ENCODE measurements at regions not wholly inside any gene's neighbourhood (a gene's known extent, or its start where the extent isn't known, plus 50 kb on each side); places are given as distances from the start of the nearest gene placed in this dataset.
"Not testable (repeated sequence)": the region's sequence is repeated elsewhere in the genome, so short reads cannot be mapped to it uniquely, and the experiment has no call there.

DNA sequence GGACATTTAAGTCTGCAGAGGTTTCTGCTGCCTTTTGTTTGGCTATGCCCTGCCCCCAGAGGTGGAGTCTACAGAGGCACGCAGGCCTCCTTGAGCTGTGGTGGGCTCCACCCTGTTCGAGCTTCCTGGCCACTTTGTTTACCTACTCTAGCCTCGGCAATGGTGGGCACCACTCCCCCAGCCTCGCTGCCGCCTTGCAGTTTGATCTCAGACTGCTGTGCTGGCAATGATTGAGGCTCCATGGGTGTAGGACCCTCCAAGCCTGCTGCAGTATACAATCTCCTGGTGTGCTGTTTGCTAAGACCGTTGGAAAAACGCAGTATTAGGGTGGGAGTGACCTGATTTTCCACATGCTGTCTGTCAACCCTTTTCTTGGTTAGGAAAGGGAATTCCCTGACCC, 360.1 kb upstream of the CHORDC1 start:
- H2AFZ ChIP-seq (ENCODE audit: low read length, unreplicated experiment); H3K4me1 ChIP-seq (ENCODE audit: control insufficient read depth, insufficient read depth, low read length, unreplicated experiment); H3K27ac ChIP-seq (ENCODE audit: low read depth, low read length); H3K36me3 ChIP-seq (ENCODE audit: insufficient read depth, low read length); H3K79me2 ChIP-seq (ENCODE audit: control insufficient read depth, insufficient read depth, low read length, unreplicated experiment); H3K4me3 ChIP-seq (ENCODE audit: low read depth, low read length); H3K27me3 ChIP-seq (ENCODE audit: insufficient read depth, low read length): not testable (repeated sequence)

- Histone ChIP-seq H3K36me3 (ENCODE audit: insufficient read depth, low read length) (no peaks in the 10 kb centered on the region), H3K4me1 (ENCODE audit: control insufficient read depth, insufficient read depth, low read length, unreplicated experiment) (no peaks in the 10 kb centered on the region), H2AFZ (ENCODE audit: low read length, unreplicated experiment) (no peak overlapping the region), H3K79me2 (ENCODE audit: control insufficient read depth, insufficient read depth, low read length, unreplicated experiment) (no peaks in the 10 kb centered on the region), H3K27me3 (ENCODE audit: insufficient read depth, low read length) (no peaks in the 10 kb centered on the region), H3K4me3 (ENCODE audit: low read depth, low read length) (no peak overlapping the region), H3K27ac (ENCODE audit: low read depth, low read length) (no peak overlapping the region)
Observed at GRCh38 chr11:90564531-90564930, 341.7 kb upstream of the CHORDC1 start.

- Histone ChIP-seq H3K36me3 (ENCODE audit: insufficient read depth, low read length) (no peaks in the 10 kb centered on the region), H2AFZ (ENCODE audit: low read length, unreplicated experiment) (no peak overlapping the region), H3K27me3 (ENCODE audit: insufficient read depth, low read length) (no peaks in the 10 kb centered on the region), H3K27ac (ENCODE audit: low read depth, low read length) (no peak overlapping the region), H3K4me1 (ENCODE audit: control insufficient read depth, insufficient read depth, low read length, unreplicated experiment) (no peaks in the 10 kb centered on the region), H3K4me3 (ENCODE audit: low read depth, low read length) (no peak overlapping the region), H3K79me2 (ENCODE audit: control insufficient read depth, insufficient read depth, low read length, unreplicated experiment) (no peaks in the 10 kb centered on the region)
Observed at GRCh38 chr11:90558328-90558865, 335.5 kb upstream of the CHORDC1 start.

DNA sequence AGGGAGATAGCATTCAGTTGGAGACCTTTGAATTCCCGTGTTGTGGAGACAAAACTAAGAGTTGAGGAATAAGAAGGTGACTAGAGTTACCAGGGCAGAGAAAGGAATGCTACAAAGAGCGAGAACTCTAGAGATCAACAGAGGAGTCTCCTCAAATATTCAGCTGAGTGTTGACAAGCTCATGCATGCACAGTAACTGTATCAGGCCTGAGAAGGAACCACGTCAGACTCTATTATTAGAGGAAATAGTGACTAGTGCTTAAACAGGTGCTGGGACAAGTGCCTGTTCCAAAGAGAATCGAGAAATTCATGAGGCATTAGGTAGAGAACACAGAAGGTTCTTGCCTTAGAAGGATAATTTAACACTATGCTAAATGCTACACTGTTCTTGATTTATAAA, 333.8 kb upstream of the CHORDC1 start:
- Histone ChIP-seq H2AFZ (ENCODE audit: low read length, unreplicated experiment) (no peak overlapping the region), H3K79me2 (ENCODE audit: control insufficient read depth, insufficient read depth, low read length, unreplicated experiment) (no peaks in the 10 kb centered on the region), H3K4me1 (ENCODE audit: control insufficient read depth, insufficient read depth, low read length, unreplicated experiment) (no peaks in the 10 kb centered on the region), H3K36me3 (ENCODE audit: insufficient read depth, low read length) (no peaks in the 10 kb centered on the region), H3K27me3 (ENCODE audit: insufficient read depth, low read length) (no peaks in the 10 kb centered on the region), H3K4me3 (ENCODE audit: low read depth, low read length) (no peak overlapping the region), H3K27ac (ENCODE audit: low read depth, low read length) (no peak overlapping the region)

- H2AFZ ChIP-seq (ENCODE audit: low read length, unreplicated experiment), result no peak overlapping the region
- H3K79me2 ChIP-seq (ENCODE audit: control insufficient read depth, insufficient read depth, low read length, unreplicated experiment), result no peaks in the 10 kb centered on the region
- H3K27ac ChIP-seq (ENCODE audit: low read depth, low read length), result no peak overlapping the region
- no peaks in the 10 kb centered on the region for H3K27me3 ChIP-seq (ENCODE audit: insufficient read depth, low read length)
- no peak overlapping the region for H3K4me3 ChIP-seq (ENCODE audit: low read depth, low read length)
- no peaks in the 10 kb centered on the region for H3K4me1 ChIP-seq (ENCODE audit: control insufficient read depth, insufficient read depth, low read length, unreplicated experiment)
- H3K36me3 ChIP-seq (ENCODE audit: insufficient read depth, low read length), result no peaks in the 10 kb centered on the region
Observed at GRCh38 chr11:90556026-90556425, 333.2 kb upstream of the CHORDC1 start.

DNA sequence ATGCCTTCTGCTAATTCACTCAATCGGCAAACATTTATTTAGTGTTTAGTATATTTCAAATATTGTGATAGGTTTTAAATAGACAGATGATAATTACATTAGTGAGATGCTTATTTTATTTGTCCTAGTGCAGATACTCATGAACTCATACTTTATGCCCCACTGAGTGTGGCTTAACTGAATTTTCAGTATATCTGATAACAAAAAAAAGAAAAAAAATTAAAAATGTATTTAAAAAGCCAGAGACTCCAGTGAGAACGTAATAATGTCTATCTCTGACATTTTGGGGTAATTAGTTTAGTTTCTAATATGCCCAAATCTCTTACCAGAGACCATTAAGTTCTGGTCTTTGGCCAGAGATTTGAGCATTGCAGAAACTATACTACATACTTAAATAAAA, 332.6 kb upstream of the CHORDC1 start:
- no peaks in the 10 kb centered on the region for H3K79me2 ChIP-seq (ENCODE audit: control insufficient read depth, insufficient read depth, low read length, unreplicated experiment)
- H3K4me1 ChIP-seq (ENCODE audit: control insufficient read depth, insufficient read depth, low read length, unreplicated experiment), result no peaks in the 10 kb centered on the region
- no peaks in the 10 kb centered on the region for H3K36me3 ChIP-seq (ENCODE audit: insufficient read depth, low read length)
- no peak overlapping the region for H3K27ac ChIP-seq (ENCODE audit: low read depth, low read length)
- H3K4me3 ChIP-seq (ENCODE audit: low read depth, low read length), result no peak overlapping the region
- no peak overlapping the region for H2AFZ ChIP-seq (ENCODE audit: low read length, unreplicated experiment)
- H3K27me3 ChIP-seq (ENCODE audit: insufficient read depth, low read length), result no peaks in the 10 kb centered on the region

- Histone ChIP-seq H3K27ac (ENCODE audit: low read depth, low read length) (no peak overlapping the region), H3K79me2 (ENCODE audit: control insufficient read depth, insufficient read depth, low read length, unreplicated experiment) (no peaks in the 10 kb centered on the region), H3K36me3 (ENCODE audit: insufficient read depth, low read length) (no peaks in the 10 kb centered on the region), H3K4me1 (ENCODE audit: control insufficient read depth, insufficient read depth, low read length, unreplicated experiment) (no peaks in the 10 kb centered on the region), H2AFZ (ENCODE audit: low read length, unreplicated experiment) (no peak overlapping the region), H3K4me3 (ENCODE audit: low read depth, low read length) (no peak overlapping the region), H3K27me3 (ENCODE audit: insufficient read depth, low read length) (no peaks in the 10 kb centered on the region)
Observed at GRCh38 chr11:90542092-90542491, 319.2 kb upstream of the CHORDC1 start.

DNA sequence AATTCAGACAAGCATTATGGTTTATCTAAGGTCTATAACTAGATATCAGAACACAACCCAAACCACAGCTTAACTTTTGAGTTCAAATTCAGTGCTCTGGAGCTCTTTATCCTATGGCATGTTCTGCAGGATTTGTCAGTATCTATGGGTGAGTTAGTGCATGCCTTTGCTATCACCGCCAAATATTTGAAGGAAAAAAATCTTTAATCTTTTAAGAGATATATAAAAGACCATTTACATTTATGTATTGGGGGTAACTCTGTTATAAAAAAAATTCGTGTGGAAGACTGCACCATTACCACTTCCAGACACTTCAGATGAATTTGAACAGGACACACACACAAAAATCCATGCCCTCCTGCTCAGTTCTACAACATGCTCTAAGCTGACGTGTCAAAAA, 313.5 kb upstream of the CHORDC1 start:
- no peaks in the 10 kb centered on the region for H3K27me3 ChIP-seq (ENCODE audit: insufficient read depth, low read length)
- H3K79me2 ChIP-seq (ENCODE audit: control insufficient read depth, insufficient read depth, low read length, unreplicated experiment), result no peaks in the 10 kb centered on the region
- no peaks in the 10 kb centered on the region for H3K4me1 ChIP-seq (ENCODE audit: control insufficient read depth, insufficient read depth, low read length, unreplicated experiment)
- H3K27ac ChIP-seq (ENCODE audit: low read depth, low read length), result no peak overlapping the region
- H3K36me3 ChIP-seq (ENCODE audit: insufficient read depth, low read length), result no peaks in the 10 kb centered on the region
- H3K4me3 ChIP-seq (ENCODE audit: low read depth, low read length), result no peak overlapping the region
- H2AFZ ChIP-seq (ENCODE audit: low read length, unreplicated experiment), result no peak overlapping the region

DNA sequence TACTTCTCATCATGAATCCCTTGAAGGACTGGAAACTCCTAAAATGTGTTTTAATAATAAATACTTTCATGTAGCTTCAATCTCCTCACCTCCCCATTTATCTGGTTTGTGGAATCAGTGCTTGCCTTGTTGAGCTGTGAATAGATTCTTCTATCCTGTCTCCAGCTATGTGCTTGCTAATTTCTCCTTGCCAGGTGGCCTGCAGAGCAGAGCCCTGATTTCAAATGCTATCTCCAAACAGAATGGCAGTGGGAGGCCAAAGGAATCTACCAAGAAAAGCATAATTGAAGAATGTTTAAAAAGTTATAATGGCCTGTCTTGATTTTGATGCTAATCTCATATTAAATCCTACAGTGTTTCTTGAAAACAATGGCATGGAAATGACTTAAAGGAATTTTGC, 309.3 kb upstream of the CHORDC1 start:
- H2AFZ ChIP-seq (ENCODE audit: low read length, unreplicated experiment), result no peak overlapping the region
- H3K27ac ChIP-seq (ENCODE audit: low read depth, low read length), result no peak overlapping the region
- H3K4me1 ChIP-seq (ENCODE audit: control insufficient read depth, insufficient read depth, low read length, unreplicated experiment), result no peaks in the 10 kb centered on the region
- no peaks in the 10 kb centered on the region for H3K79me2 ChIP-seq (ENCODE audit: control insufficient read depth, insufficient read depth, low read length, unreplicated experiment)
- no peaks in the 10 kb centered on the region for H3K36me3 ChIP-seq (ENCODE audit: insufficient read depth, low read length)
- H3K4me3 ChIP-seq (ENCODE audit: low read depth, low read length), result no peak overlapping the region
- no peaks in the 10 kb centered on the region for H3K27me3 ChIP-seq (ENCODE audit: insufficient read depth, low read length)

- H3K36me3 ChIP-seq (ENCODE audit: insufficient read depth, low read length), result no peaks in the 10 kb centered on the region
Observed at GRCh38 chr11:90531001-90531400, 308.2 kb upstream of the CHORDC1 start.

DNA sequence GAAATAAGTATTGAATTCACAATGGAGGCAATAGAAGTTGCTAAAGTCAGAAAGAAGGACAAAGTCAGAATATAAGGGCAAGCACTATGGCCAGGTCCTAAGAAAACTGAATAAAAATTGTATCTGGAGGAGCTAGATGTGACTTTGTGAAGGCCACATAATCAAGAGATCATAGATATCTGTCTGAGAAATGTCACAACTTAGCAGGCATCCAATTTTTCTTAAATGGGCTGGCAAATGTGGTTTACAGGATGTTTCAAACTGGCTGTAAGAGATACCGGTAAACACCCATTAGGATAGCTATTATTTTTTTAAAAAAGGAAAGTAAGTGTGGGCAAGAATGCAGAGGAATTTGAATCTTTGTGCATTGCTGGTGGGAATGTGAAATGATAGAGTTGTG, 303.1 kb upstream of the CHORDC1 start:
- Histone ChIP-seq H3K4me3 (ENCODE audit: low read depth, low read length) (no peak overlapping the region), H2AFZ (ENCODE audit: low read length, unreplicated experiment) (no peak overlapping the region), H3K27ac (ENCODE audit: low read depth, low read length) (no peak overlapping the region)

More at GRCh38 chr11:90531001-90531400, 308.2 kb upstream of the CHORDC1 start:
- H3K79me2 ChIP-seq (ENCODE audit: control insufficient read depth, insufficient read depth, low read length, unreplicated experiment), result no peaks in the 10 kb centered on the region
- no peaks in the 10 kb centered on the region for H3K4me1 ChIP-seq (ENCODE audit: control insufficient read depth, insufficient read depth, low read length, unreplicated experiment)
- H2AFZ ChIP-seq (ENCODE audit: low read length, unreplicated experiment), result no peak overlapping the region
- H3K27me3 ChIP-seq (ENCODE audit: insufficient read depth, low read length), result no peaks in the 10 kb centered on the region
- H3K4me3 ChIP-seq (ENCODE audit: low read depth, low read length), result no peak overlapping the region
- H3K27ac ChIP-seq (ENCODE audit: low read depth, low read length), result no peak overlapping the region

More for the DNA sequence above, 303.1 kb upstream of the CHORDC1 start:
- Histone ChIP-seq H3K27me3 (ENCODE audit: insufficient read depth, low read length) (no peaks in the 10 kb centered on the region), H3K4me1 (ENCODE audit: control insufficient read depth, insufficient read depth, low read length, unreplicated experiment) (no peaks in the 10 kb centered on the region), H3K79me2 (ENCODE audit: control insufficient read depth, insufficient read depth, low read length, unreplicated experiment) (no peaks in the 10 kb centered on the region), H3K36me3 (ENCODE audit: insufficient read depth, low read length) (no peaks in the 10 kb centered on the region)

All from ACC112 (cell line).